SH-SY5Y (cell line): ENCODE measurements at regions not wholly inside any gene's neighbourhood (a gene's known extent, or its start where the extent isn't known, plus 50 kb on each side); places are given as distances from the start of the nearest gene placed in this dataset.

Experiments used
- GATA2 ChIP-seq: IDR thresholded peaks from 2 replicates; pipeline ENCODE4 v1.6.1; 2011; ENCODE audit warnings: mild to moderate bottlenecking, low read depth, low read length
- GATA3 ChIP-seq: IDR thresholded peaks from 2 replicates; pipeline ENCODE4 v1.6.1; 2011; ENCODE audit warnings: low read depth, mild to moderate bottlenecking, low read length, moderate library complexity

DNA sequence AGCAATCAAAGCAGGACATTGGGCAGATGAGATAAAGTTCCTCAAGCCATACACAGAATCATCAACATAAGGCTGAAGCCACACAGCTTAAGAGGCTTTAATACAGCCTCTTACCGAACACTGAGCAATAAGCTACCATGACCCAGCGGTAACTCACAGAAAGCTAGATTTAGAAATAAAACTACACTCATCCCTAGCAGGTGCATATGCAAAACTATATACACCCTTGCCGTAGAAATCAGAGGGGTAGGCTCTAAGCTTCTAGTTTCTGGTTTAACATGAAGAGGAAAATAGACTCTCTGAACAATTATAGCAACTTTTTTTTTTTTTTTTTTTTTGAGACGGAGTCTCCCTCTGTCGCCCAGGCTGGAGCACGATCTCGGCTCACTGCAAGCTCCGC, 428.8 kb upstream of the FIGN start:
- TF ChIP-seq GATA2 (no peak), GATA3 (no peak)
